ENCODE measurements at regions not wholly inside any gene's neighbourhood (a gene's known extent, or its start where the extent isn't known, plus 50 kb on each side); places are given as distances from the start of the nearest gene placed in this dataset. TPM values are rescaled to one million over a fixed set of nuclear protein-coding genes. Genes with fewer than 3 reads are reported as not detected.

Small RNAs in the stretch of these regions (small RNA-seq; reads per million reads assigned to genes)
- gene AC012368.3 (ENCODE audit: insufficient read length, low read depth, low replicate concordance) = not detected
- gene MIR4433B (ENCODE audit: insufficient read length, low read depth, low replicate concordance) = 0.57 reads per million

Measured in B cell (primary cell).